OCI-LY7 (cell line): ENCODE measurements at regions not wholly inside any gene's neighbourhood (a gene's known extent, or its start where the extent isn't known, plus 50 kb on each side); places are given as distances from the start of the nearest gene placed in this dataset.

Source experiments
- BruUV-seq: library from RNA; stranded (reverse); fragments of 400-500 nt; replicated peaks from 2 replicates; lab custom pipeline; 2021; lab: Mats Ljungman, UMichigan
- CTCF ChIA-PET: fragments of 300-600 bp; sonication (Branson Sonifier 250); formaldehyde crosslinking; loops from one replicate; lab custom pipeline; 2022; ENCODE audit warnings: antibody characterized with exemption; ENCODE audit not compliant: unreplicated experiment; lab: Charles Lee
- POLR2A ChIA-PET: fragments of 300-600 bp; sonication (Branson Sonifier 250); formaldehyde crosslinking; loops from one replicate; lab custom pipeline; 2022; ENCODE audit warnings: antibody characterized with exemption; lab: Charles Lee
- DNase-seq: peaks from one replicate; pipeline ENCODE4 v3.0.0-alpha.2; 2015; ENCODE audit warnings: low spot score
- H2AFZ ChIP-seq: fragments of 200-600 bp; sonication (generic), shearing (Covaris generic); 2 replicates; pipeline ENCODE4 v1.6.1; 2014; ENCODE audit warnings: mild to moderate bottlenecking, antibody characterized with exemption, low read length, moderate library complexity
- H3K27ac ChIP-seq: fragments of 200-600 bp; sonication (generic); 2 replicates; pipeline ENCODE4 v1.5.1; 2014; ENCODE audit warnings: mixed run types, low read depth, mild to moderate bottlenecking, moderate library complexity, low read length, inconsistent platforms; ENCODE audit not compliant: poor library complexity, severe bottlenecking
- H3K36me3 ChIP-seq: fragments of 200-600 bp; sonication (generic); 2 replicates; pipeline ENCODE4 v1.6.1; 2014; ENCODE audit warnings: mild to moderate bottlenecking, antibody characterized with exemption, low read length, moderate library complexity, mixed read lengths; ENCODE audit not compliant: insufficient read depth
- H3K4me1 ChIP-seq: fragments of 200-600 bp; sonication (generic); 2 replicates; pipeline ENCODE4 v1.5.1; 2014; ENCODE audit warnings: mild to moderate bottlenecking, low read length; ENCODE audit not compliant: insufficient read depth, poor library complexity, severe bottlenecking
- H3K4me2 ChIP-seq: fragments of 200-600 bp; sonication (generic); 2 replicates; pipeline ENCODE4 v1.6.1; 2014; ENCODE audit warnings: mild to moderate bottlenecking, low read length
- H3K4me3 ChIP-seq: fragments of 200-600 bp; sonication (generic); 2 replicates; pipeline ENCODE4 v1.5.1; 2014; ENCODE audit warnings: mild to moderate bottlenecking, low read depth, low read length; ENCODE audit not compliant: poor library complexity, severe bottlenecking
- H3K79me2 ChIP-seq: fragments of 200-600 bp; sonication (generic); 2 replicates; pipeline ENCODE4 v1.6.1; 2016; ENCODE audit warnings: low read depth, mild to moderate bottlenecking, low read length, moderate library complexity, mixed read lengths; ENCODE audit not compliant: insufficient read depth
- H3K9me2 ChIP-seq: fragments of 200-600 bp; sonication (generic); 2 replicates; pipeline ENCODE4 v1.6.1; 2016; ENCODE audit warnings: mild to moderate bottlenecking, low read length, mixed read lengths; ENCODE audit not compliant: insufficient read depth
- H3K9me3 ChIP-seq: fragments of 200-600 bp; sonication (generic); 2 replicates; pipeline ENCODE4 v1.6.1; 2014; ENCODE audit warnings: mild to moderate bottlenecking, mixed run types, low read length, mixed read lengths
- H4K20me1 ChIP-seq: fragments of 200-600 bp; sonication (generic); 2 replicates; pipeline ENCODE4 v1.6.1; 2014; ENCODE audit warnings: mild to moderate bottlenecking, antibody characterized with exemption, low read length, moderate library complexity, mixed read lengths; ENCODE audit not compliant: insufficient read depth
- EZH2phosphoT487 ChIP-seq: fragments of 200-600 bp; sonication (generic); IDR thresholded peaks from 2 replicates; pipeline ENCODE4 v1.6.1; 2018; ENCODE audit warnings: low read depth, borderline replicate concordance, mild to moderate bottlenecking, mixed run types, antibody characterized with exemption, low read length, moderate library complexity, mixed read lengths
- intact Hi-C: fragments of 100-400 bp; cut with micrococcal nuclease; formaldehyde crosslinking; loops from one replicate; pipeline ENCODE4 v1.10.0; 2022; ENCODE audit not compliant: unreplicated experiment
- TF ChIP-seq, protein P1 (sequence below): fragments of 200-600 bp; sonication (generic); conservative IDR thresholded peaks from 2 replicates; pipeline ENCODE4 v1.5.1; 2014; ENCODE audit warnings: mild to moderate bottlenecking, antibody characterized with exemption, low read length, moderate library complexity, mixed read lengths

GRCh38 chr22:27628341-27628740 is 173.2 kb downstream of the MN1 start:
- ChIA-PET CTCF (no interaction called here), POLR2A (no interaction called here)
- no peaks in the 10 kb centered on the region for H4K20me1 ChIP-seq
- H3K4me1 ChIP-seq: no peaks in the 10 kb centered on the region
- H3K9me2 ChIP-seq: no peaks in the 10 kb centered on the region
- no peaks in the 10 kb centered on the region for H3K36me3 ChIP-seq
- no peak overlapping the region for H3K4me3 ChIP-seq
- no peaks in the 10 kb centered on the region for H3K79me2 ChIP-seq
- TF ChIP-seq, protein P1, sequence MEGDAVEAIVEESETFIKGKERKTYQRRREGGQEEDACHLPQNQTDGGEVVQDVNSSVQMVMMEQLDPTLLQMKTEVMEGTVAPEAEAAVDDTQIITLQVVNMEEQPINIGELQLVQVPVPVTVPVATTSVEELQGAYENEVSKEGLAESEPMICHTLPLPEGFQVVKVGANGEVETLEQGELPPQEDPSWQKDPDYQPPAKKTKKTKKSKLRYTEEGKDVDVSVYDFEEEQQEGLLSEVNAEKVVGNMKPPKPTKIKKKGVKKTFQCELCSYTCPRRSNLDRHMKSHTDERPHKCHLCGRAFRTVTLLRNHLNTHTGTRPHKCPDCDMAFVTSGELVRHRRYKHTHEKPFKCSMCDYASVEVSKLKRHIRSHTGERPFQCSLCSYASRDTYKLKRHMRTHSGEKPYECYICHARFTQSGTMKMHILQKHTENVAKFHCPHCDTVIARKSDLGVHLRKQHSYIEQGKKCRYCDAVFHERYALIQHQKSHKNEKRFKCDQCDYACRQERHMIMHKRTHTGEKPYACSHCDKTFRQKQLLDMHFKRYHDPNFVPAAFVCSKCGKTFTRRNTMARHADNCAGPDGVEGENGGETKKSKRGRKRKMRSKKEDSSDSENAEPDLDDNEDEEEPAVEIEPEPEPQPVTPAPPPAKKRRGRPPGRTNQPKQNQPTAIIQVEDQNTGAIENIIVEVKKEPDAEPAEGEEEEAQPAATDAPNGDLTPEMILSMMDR: no peak
- TF ChIP-seq EZH2phosphoT487: no peak
- no TSS peak for BruUV-seq
- DNase-seq: no peak
- no peak overlapping the region for H3K27ac ChIP-seq
- H3K4me2 ChIP-seq: no peak overlapping the region
- no peaks in the 10 kb centered on the region for H3K9me3 ChIP-seq
- intact Hi-C loops: no loop called here
- H2AFZ ChIP-seq: no peak overlapping the region

DNA sequence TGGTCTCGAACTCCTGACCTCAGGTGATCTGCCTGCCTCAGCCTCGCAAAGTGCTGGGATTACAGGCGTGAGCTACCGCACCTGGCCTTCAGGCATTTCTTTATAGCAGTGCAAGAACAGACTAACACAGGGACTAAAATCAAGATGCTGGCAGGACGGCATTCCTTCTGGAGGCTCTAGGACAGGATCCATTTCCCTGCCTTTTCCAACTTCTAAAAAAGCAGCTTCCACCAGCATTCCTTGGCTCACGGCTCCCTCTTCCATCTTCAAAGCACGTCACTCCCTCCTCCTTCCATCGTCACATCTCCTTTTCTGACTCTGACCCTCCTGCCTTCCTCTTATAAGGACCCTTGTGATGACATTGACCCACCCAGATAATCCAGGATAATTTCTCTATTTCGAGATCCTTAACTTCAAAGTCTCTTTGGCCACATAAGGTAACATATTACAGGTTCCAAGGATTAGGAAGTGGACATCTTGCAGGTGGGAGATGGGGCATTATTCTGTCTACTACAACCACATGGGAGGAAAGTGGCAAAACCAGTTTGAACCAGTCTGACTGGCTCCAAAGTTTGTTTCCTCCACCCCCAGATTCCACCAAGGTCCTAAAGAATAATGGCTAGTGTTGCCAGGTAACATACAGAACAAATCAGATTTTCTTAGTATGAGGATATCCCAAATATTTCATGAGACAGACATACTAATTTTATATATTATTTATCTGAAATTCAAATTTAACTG is 172.5 kb downstream of the MN1 start:
- no TSS peak for BruUV-seq
- Histone ChIP-seq H3K27ac (no peak overlapping the region), H3K36me3 (no peaks in the 10 kb centered on the region), H2AFZ (no peak overlapping the region), H4K20me1 (no peaks in the 10 kb centered on the region), H3K4me2 (no peak overlapping the region), H3K4me3 (no peak overlapping the region), H3K79me2 (no peaks in the 10 kb centered on the region), H3K9me2 (no peaks in the 10 kb centered on the region), H3K9me3 (no peaks in the 10 kb centered on the region), H3K4me1 (no peaks in the 10 kb centered on the region)
- DNase-seq: no peak
- ChIA-PET CTCF (no interaction called here), POLR2A (no interaction called here)
- intact Hi-C loops: no loop called here
- TF ChIP-seq EZH2phosphoT487: no peak
- TF ChIP-seq, protein P1: no peak

DNA sequence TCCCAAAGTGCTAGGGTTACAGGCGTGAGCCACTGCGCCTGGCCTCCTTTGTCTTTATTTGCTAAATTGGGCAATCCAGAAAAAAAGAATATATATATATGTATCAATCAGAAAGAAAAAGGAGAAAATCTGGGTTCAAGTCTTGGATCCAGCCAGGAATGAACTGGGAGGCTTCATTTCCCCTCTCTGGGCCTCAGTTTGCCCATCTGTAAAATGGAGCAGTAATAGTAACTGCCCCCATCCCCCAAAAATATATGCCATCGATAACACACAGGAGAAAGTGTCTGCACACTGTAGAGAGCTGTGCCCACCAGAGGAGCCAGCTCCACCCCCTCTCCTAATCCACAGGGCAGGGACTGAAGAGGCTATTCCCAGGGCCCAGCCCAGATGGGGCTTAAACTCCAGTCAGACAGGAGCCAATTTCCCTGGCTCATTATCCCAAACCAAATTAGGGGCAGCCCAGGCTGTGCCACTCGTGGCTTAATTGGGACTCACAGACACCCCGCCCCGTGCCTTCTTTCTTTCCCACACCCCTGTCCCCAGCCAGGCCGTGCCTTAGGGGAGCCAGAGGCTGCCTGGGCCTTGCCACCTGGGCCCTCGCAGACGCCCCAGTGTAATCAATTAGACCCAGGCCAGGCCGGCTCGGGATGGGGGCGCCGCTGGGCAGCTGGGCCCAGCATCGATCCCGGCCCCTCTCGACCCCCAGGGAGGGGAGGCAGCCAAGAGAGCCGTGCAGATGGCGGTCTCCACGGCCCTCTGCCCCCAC is 171.5 kb downstream of the MN1 start:
- Histone ChIP-seq H3K4me1 (no peaks in the 10 kb centered on the region), H3K79me2 (no peaks in the 10 kb centered on the region), H4K20me1 (no peaks in the 10 kb centered on the region), H2AFZ (no peak overlapping the region), H3K9me3 (no peaks in the 10 kb centered on the region), H3K4me3 (no peak overlapping the region), H3K9me2 (no peaks in the 10 kb centered on the region), H3K4me2 (no peak overlapping the region), H3K27ac (no peak overlapping the region), H3K36me3 (no peaks in the 10 kb centered on the region)
- TF ChIP-seq, protein P1: no peak
- TF ChIP-seq EZH2phosphoT487: no peak
- intact Hi-C loops: no loop called here
- BruUV-seq: no TSS peak
- CTCF ChIA-PET: no interaction called here
- POLR2A ChIA-PET: no interaction called here
- no peak for DNase-seq
